ENCODE measurements at regions not wholly inside any gene's neighbourhood (a gene's known extent, or its start where the extent isn't known, plus 50 kb on each side); places are given as distances from the start of the nearest gene placed in this dataset.

GRCh38 chr3:63070476-63070810 lies 195.2 kb upstream of the CADPS start:
- no peak for TF ChIP-seq CTCF (IDR thresholded peaks at IDR 0.05; ENCODE audit: low read depth, low read length)
- TF ChIP-seq POLR2A (IDR thresholded peaks at IDR 0.05; ENCODE audit: extremely low read depth, insufficient read length): no peak

Measured in NB4 (cell line).